Activated T-cell treated with anti-CD3 and anti-CD28 coated beads for 4 hours (primary cell): ENCODE measurements at regions not wholly inside any gene's neighbourhood (a gene's known extent, or its start where the extent isn't known, plus 50 kb on each side); places are given as distances from the start of the nearest gene placed in this dataset.
"Not testable (repeated sequence)": the region's sequence is repeated elsewhere in the genome, so short reads cannot be mapped to it uniquely, and the experiment has no call there.

Source experiments
- DNase-seq: peaks from one replicate; pipeline ENCODE4 v3.0.0-alpha.2; 2020

DNA sequence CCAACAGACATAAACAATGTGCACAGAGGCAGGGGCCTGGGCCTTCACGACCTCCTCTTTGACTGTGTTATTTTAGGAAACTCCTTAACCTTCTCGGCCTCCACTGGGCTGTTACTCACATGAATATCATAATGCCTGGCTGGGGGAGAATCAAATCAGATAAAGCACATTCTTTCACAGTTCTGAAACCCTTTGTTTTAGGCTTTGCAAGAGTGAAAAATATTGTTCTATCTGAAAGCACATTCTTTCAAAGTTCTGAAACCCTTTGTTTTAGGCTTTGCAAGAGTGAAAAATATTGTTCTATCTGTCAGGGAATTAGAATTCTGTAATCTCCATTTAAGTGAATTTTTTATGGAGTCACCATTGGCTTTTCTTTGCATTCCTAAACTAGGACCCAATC is 50.7 kb upstream of the SYNDIG1 start:
- DNase-seq: no peak

GRCh38 chr20:24417485-24417884 is 51.9 kb upstream of the SYNDIG1 start:
- DNase-seq: no peak

- not testable (repeated sequence) for DNase-seq
Observed at GRCh38 chr20:24415444-24415843, 54.0 kb upstream of the SYNDIG1 start.

- DNase-seq: no peak
Observed at GRCh38 chr20:24411834-24412216, 57.6 kb upstream of the SYNDIG1 start.

- no peak for DNase-seq
Observed at GRCh38 chr20:24411003-24411833, 58.2 kb upstream of the SYNDIG1 start.

GRCh38 chr20:24407151-24407550 is 62.3 kb upstream of the SYNDIG1 start:
- no peak for DNase-seq

DNA sequence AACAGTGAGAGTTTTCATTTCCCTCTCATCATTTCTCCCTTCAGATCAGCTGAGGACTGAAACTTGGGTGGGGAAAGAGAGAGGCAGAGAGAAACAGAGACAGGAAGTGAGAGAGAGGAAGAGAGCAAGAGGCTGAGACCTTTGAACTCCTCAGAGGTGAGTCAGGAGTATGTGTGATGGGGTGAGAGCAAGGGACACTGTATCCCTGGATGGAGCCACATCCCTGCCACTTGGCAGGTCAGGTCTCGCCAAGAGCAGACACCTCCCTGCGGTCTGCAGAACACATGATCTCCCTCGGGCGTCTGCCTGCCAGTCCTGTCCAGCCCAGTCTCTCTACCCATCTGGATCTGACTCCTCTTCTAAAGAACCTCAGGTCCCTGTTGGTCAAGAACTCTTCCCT is 62.7 kb upstream of the SYNDIG1 start:
- DNase-seq: no peak

DNA sequence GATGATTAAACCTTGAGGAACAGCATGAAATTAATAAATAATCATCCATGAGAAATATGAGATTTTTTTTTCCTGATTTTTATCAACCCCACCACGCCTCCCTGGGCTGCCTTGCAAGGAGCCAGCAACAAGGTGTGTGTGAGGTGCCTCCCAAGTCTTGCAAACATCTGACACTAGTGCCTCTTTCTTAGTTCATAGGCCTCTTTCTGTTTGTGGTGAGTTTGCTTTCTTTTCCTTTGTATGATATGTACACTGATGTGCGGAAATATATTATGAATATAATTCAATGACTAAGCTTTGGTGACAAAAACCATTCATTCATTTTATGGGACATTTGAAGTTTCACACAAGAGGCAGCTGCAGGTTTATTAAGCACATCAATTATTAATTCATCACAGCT is 63.2 kb upstream of the SYNDIG1 start:
- no peak for DNase-seq

GRCh38 chr20:24405810-24406209 is 63.6 kb upstream of the SYNDIG1 start:
- no peak for DNase-seq

DNA sequence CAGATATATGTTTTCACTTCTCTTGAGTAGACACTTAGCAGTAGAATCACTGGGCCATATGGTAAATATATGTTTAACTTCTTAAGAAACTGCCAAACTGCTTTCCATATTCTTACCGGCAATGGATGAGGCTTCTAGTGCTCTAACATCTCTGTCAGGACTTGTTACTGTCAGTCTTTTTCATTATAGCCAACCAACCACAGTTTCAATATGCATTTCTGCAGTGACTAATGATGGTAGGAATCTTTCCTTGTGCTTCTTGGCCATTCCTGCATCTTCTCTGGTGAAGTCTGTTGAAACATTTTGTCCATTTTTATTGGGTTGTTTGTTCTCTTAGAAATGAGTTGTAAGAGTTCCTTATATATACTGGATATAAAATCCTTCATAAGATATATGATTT is 66.0 kb upstream of the SYNDIG1 start:
- DNase-seq: no peak

- no peak for DNase-seq
Observed at GRCh38 chr20:24402188-24402587, 67.2 kb upstream of the SYNDIG1 start.

DNA sequence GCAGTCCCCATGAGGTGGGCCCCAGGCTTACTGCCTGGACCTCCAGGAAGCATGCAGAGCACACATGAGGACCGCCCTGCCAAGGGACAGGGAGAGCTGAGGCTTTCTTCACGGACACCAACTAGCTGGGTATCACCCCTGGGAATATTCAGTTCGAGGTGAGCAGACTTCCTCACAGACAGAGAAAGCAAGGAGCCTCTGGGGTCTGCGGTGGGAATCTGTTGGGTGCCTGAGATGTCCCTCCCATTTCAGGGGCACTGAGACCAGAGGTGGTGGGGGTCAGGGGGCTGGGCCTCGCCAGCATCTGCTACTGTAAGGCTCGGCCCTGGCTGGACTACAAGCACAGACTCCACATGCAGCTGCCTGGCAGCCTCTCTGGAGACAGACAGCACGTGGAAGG is 74.3 kb upstream of the SYNDIG1 start:
- DNase-seq: no peak

GRCh38 chr20:24393903-24394302 is 75.5 kb upstream of the SYNDIG1 start:
- no peak for DNase-seq

GRCh38 chr20:24392612-24393011 is 76.8 kb upstream of the SYNDIG1 start:
- DNase-seq: no peak

- no peak for DNase-seq
Observed at GRCh38 chr20:24389686-24390085, 79.7 kb upstream of the SYNDIG1 start.

DNA sequence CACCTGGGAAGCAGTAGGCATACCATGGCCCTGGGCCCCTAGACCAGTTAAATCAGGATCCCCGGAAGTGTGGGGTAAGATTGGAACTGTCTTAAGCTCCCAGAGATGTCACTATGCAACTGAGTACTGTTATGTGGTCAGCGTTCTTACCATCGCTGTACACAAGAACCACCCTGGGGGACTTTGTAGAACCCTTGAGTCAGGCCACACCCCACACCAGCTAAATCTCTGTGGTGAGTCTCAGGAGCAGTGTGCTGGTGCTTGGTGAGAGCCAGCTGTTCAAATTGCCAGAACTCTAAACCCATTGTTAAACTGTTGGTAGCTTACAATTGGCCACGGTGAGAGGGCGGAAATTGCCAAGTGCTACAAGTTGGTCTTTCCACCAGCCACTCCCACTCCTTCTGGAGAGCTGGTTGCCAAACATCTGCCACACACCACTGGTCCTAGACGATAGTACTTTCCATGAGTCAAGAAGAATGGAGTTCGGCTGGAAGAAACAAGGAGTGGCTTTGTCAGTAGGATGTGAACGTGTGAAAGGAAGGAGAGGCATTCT is 80.5 kb upstream of the SYNDIG1 start:
- no peak for DNase-seq

DNA sequence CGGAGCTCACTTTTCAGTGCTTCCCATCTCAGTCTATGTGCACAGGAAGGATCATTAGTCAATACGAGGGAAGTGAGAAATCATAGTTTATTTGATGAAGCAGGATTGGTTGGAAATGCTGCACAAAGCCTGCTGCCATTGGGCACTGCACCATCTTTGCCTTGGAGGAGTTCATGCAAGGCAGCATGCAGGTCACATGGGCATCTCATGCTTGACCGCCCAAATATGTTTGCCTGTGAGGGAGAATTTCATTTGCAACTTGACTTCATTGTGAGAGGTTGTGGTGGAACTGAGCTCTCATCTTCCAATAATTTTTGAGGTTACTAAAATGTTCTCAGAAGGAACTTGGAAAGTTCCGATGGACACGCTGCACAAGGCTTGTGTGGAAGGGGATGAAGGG is 83.9 kb upstream of the SYNDIG1 start:
- no peak for DNase-seq

- DNase-seq: no peak
Observed at GRCh38 chr20:24384865-24385264, 84.6 kb upstream of the SYNDIG1 start.

DNA sequence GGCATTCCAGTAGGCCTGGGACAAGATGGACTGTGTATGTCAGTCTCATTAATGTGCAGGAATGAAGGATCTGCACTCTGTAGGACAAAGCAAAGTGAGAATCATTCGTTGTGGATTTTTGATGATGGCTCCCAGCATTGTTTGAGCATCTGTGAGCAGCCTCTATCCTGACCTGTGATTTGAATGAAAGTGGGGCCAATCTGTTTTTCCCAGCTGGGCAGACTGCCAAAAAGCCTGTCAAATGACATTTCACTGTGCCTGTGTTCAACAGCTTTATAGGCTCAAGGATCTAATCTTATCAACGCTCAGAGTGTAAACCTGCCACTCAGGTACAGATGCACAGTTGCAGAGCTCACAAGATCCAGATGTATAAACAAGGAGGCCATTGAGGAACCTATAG is 86.7 kb upstream of the SYNDIG1 start:
- no peak for DNase-seq

GRCh38 chr20:24382331-24382730 is 87.1 kb upstream of the SYNDIG1 start:
- DNase-seq: no peak

- no peak for DNase-seq
Observed at GRCh38 chr20:24381886-24382285, 87.5 kb upstream of the SYNDIG1 start.

GRCh38 chr20:24379484-24379927 is 89.9 kb upstream of the SYNDIG1 start:
- no peak for DNase-seq

DNA sequence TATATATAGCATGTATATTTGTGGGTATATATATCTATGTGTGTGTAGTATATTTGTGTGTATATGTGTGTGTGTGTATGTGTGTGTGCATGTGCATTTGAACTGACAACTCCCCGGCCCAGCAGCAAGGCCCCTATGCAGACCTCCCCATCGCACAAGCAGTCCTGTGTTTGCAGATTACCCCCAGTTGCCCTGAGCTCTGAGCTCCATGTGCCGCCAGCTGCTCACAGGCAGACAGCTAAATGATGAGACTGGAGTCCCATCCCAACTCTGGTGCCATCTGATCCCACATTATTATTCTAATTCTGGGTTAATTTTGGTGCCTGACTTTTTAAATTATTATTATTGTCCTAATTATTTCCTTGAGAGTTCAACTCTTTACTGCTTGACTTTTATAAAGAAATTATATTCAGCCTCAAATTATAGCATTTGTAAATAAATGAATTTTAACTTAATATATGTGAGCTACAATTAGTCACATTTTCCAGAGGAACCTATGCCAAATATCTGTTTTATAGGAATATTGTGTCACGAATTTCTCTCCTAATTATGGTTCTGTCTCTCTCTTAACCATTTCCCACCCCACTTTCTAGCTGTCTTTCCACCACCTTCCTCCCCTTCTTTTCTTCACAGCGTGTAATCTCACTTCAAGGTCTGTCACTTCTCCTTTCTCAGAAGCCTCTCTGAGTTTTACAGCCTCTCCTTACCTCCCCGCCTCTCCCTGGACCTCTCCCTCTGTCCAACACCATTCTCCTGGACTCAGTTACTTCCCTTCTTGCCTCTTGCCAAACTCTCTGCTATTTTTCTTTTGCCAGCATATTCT is 90.6 kb upstream of the SYNDIG1 start:
- no peak for DNase-seq
